ENCODE measurements at regions not wholly inside any gene's neighbourhood (a gene's known extent, or its start where the extent isn't known, plus 50 kb on each side); places are given as distances from the start of the nearest gene placed in this dataset.

GRCh38 chr2:155733091-155733853 lies 599.2 kb downstream of the NR4A2 start:
- Mint-ChIP-seq H3K4me1 (ENCODE audit: low read depth, unreplicated experiment) (peaks cover 53% of the 10 kb centered on the region), H3K9me3 (ENCODE audit: unreplicated experiment) (peaks cover 13% of the 10 kb centered on the region), H3K27ac (ENCODE audit: unreplicated experiment) (peak overlapping the region; percentile 99), H3K27me3 (ENCODE audit: unreplicated experiment) (peaks cover 9% of the 10 kb centered on the region), H3K36me3 (ENCODE audit: unreplicated experiment) (no peaks in the 10 kb centered on the region), H3K4me3 (ENCODE audit: unreplicated experiment) (peak overlapping the region; percentile 82)
- peak; percentile 82 for DNase-seq
- TF ChIP-seq, protein P1, sequence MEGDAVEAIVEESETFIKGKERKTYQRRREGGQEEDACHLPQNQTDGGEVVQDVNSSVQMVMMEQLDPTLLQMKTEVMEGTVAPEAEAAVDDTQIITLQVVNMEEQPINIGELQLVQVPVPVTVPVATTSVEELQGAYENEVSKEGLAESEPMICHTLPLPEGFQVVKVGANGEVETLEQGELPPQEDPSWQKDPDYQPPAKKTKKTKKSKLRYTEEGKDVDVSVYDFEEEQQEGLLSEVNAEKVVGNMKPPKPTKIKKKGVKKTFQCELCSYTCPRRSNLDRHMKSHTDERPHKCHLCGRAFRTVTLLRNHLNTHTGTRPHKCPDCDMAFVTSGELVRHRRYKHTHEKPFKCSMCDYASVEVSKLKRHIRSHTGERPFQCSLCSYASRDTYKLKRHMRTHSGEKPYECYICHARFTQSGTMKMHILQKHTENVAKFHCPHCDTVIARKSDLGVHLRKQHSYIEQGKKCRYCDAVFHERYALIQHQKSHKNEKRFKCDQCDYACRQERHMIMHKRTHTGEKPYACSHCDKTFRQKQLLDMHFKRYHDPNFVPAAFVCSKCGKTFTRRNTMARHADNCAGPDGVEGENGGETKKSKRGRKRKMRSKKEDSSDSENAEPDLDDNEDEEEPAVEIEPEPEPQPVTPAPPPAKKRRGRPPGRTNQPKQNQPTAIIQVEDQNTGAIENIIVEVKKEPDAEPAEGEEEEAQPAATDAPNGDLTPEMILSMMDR (IDR thresholded peaks at IDR 0.05; ENCODE audit: partially characterized antibody, unreplicated experiment), result no peak

DNA sequence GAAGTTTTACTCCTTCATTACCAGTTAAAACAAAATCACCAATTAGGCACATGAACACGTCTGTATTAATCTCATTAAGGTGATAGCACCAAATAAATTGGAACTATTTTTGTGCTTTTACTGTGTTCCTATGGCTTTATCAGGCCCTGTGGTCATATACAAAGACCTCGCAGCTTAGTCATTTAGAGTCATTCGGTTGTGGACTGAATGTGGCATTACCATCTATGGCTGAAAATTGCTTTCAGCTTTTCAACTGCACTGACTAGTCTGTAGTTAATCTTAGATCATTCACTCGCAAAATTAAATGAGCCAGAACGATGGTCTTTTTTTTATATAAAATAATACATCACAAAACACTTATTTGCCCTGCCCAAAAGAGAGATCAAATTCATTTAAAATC lies 601.7 kb downstream of the NR4A2 start:
- peaks cover 13% of the 10 kb centered on the region for H3K9me3 Mint-ChIP-seq (ENCODE audit: unreplicated experiment)
- H3K4me1 Mint-ChIP-seq (ENCODE audit: low read depth, unreplicated experiment), result peaks cover 63% of the 10 kb centered on the region

GRCh38 chr2:155727187-155727895 lies 605.2 kb downstream of the NR4A2 start:
- Mint-ChIP-seq H3K27ac (ENCODE audit: unreplicated experiment) (peak overlapping the region; percentile 93), H3K9me3 (ENCODE audit: unreplicated experiment) (peaks cover 3% of the 10 kb centered on the region), H3K27me3 (ENCODE audit: unreplicated experiment) (no peaks in the 10 kb centered on the region), H3K4me3 (ENCODE audit: unreplicated experiment) (peak overlapping the region; percentile 3), H3K36me3 (ENCODE audit: unreplicated experiment) (no peaks in the 10 kb centered on the region), H3K4me1 (ENCODE audit: low read depth, unreplicated experiment) (peaks cover 49% of the 10 kb centered on the region)
- no peak for DNase-seq
- TF ChIP-seq, protein P1 (IDR thresholded peaks at IDR 0.05; ENCODE audit: partially characterized antibody, unreplicated experiment), result no peak

More for the DNA sequence above, 601.7 kb downstream of the NR4A2 start:
- DNase-seq, result no peak
- Mint-ChIP-seq H3K4me3 (ENCODE audit: unreplicated experiment) (no peak overlapping the region), H3K36me3 (ENCODE audit: unreplicated experiment) (no peaks in the 10 kb centered on the region), H3K27ac (ENCODE audit: unreplicated experiment) (peak overlapping the region; percentile 94), H3K27me3 (ENCODE audit: unreplicated experiment) (peaks cover 9% of the 10 kb centered on the region)
- TF ChIP-seq, protein P1 (IDR thresholded peaks at IDR 0.05; ENCODE audit: partially characterized antibody, unreplicated experiment), result no peak

- Mint-ChIP-seq H3K27ac (ENCODE audit: unreplicated experiment) (no peak overlapping the region), H3K4me3 (ENCODE audit: unreplicated experiment) (no peak overlapping the region), H3K27me3 (ENCODE audit: unreplicated experiment) (no peaks in the 10 kb centered on the region), H3K4me1 (ENCODE audit: low read depth, unreplicated experiment) (peaks cover 12% of the 10 kb centered on the region), H3K36me3 (ENCODE audit: unreplicated experiment) (no peaks in the 10 kb centered on the region), H3K9me3 (ENCODE audit: unreplicated experiment) (no peaks in the 10 kb centered on the region)
- DNase-seq, result no peak
- TF ChIP-seq, protein P1 (IDR thresholded peaks at IDR 0.05; ENCODE audit: partially characterized antibody, unreplicated experiment), result no peak
Observed at GRCh38 chr2:155722290-155722689, 610.2 kb downstream of the NR4A2 start.

GRCh38 chr2:155715705-155716104 lies 616.8 kb downstream of the NR4A2 start:
- Mint-ChIP-seq H3K27ac (ENCODE audit: unreplicated experiment) (no peak overlapping the region), H3K9me3 (ENCODE audit: unreplicated experiment) (no peaks in the 10 kb centered on the region), H3K27me3 (ENCODE audit: unreplicated experiment) (no peaks in the 10 kb centered on the region), H3K4me1 (ENCODE audit: low read depth, unreplicated experiment) (peaks cover 6% of the 10 kb centered on the region), H3K36me3 (ENCODE audit: unreplicated experiment) (no peaks in the 10 kb centered on the region), H3K4me3 (ENCODE audit: unreplicated experiment) (no peak overlapping the region)
- no peak for DNase-seq
- TF ChIP-seq, protein P1 (IDR thresholded peaks at IDR 0.05; ENCODE audit: partially characterized antibody, unreplicated experiment), result no peak

Measured in glutamatergic neuron (in vitro differentiated cells).